HG03060 (cell line): ENCODE measurements at regions not wholly inside any gene's neighbourhood (a gene's known extent, or its start where the extent isn't known, plus 50 kb on each side); places are given as distances from the start of the nearest gene placed in this dataset.
"Not testable (repeated sequence)": the region's sequence is repeated elsewhere in the genome, so short reads cannot be mapped to it uniquely, and the experiment has no call there.

Experiments
- ATAC-seq: cut with Tn5 transposase; IDR thresholded peaks from one replicate; pipeline ENCODE4 v1.9.1; 2021; ENCODE audit warnings: low read depth, moderate number of reproducible peaks; ENCODE audit not compliant: unreplicated experiment

- no peak for ATAC-seq
Measured at GRCh38 chr2:83991992-83992391, 467.1 kb downstream of the SUCLG1 start.

- no peak for ATAC-seq
Measured at GRCh38 chr2:83990636-83991035, 468.4 kb downstream of the SUCLG1 start.

GRCh38 chr2:83976628-83977027, 482.5 kb downstream of the SUCLG1 start:
- ATAC-seq: not testable (repeated sequence)

- no peak for ATAC-seq
Measured at GRCh38 chr2:83972128-83972527, 487.0 kb downstream of the SUCLG1 start.

GRCh38 chr2:83971547-83971946, 487.5 kb downstream of the SUCLG1 start:
- no peak for ATAC-seq

GRCh38 chr2:83970217-83970929, 488.7 kb downstream of the SUCLG1 start:
- no peak for ATAC-seq

GRCh38 chr2:83969085-83969484, 490.0 kb downstream of the SUCLG1 start:
- ATAC-seq: no peak

- ATAC-seq: no peak
Measured at GRCh38 chr2:83967854-83968253, 491.2 kb downstream of the SUCLG1 start.

GRCh38 chr2:83966946-83967345, 492.1 kb downstream of the SUCLG1 start:
- ATAC-seq: not testable (repeated sequence)

GRCh38 chr2:83961512-83961911, 497.6 kb downstream of the SUCLG1 start:
- no peak for ATAC-seq

- no peak for ATAC-seq
Measured at GRCh38 chr2:83960371-83960770, 498.7 kb downstream of the SUCLG1 start.

GRCh38 chr2:83959266-83959665, 499.8 kb downstream of the SUCLG1 start:
- ATAC-seq: no peak

- ATAC-seq: no peak
Measured at GRCh38 chr2:83956991-83957390, 502.1 kb downstream of the SUCLG1 start.

- no peak for ATAC-seq
Measured at GRCh38 chr2:83953697-83954096, 505.4 kb downstream of the SUCLG1 start.

GRCh38 chr2:83951378-83951947, 507.6 kb downstream of the SUCLG1 start:
- no peak for ATAC-seq

- ATAC-seq: no peak
Measured at GRCh38 chr2:83949361-83949760, 509.7 kb downstream of the SUCLG1 start.

- no peak for ATAC-seq
Measured at GRCh38 chr2:83944191-83944590, 514.9 kb downstream of the SUCLG1 start.

- ATAC-seq: no peak
Measured at GRCh38 chr2:83943265-83943664, 515.8 kb downstream of the SUCLG1 start.

GRCh38 chr2:83941886-83942285, 517.2 kb downstream of the SUCLG1 start:
- no peak for ATAC-seq

GRCh38 chr2:83933749-83934148, 525.3 kb downstream of the SUCLG1 start:
- ATAC-seq: no peak

- no peak for ATAC-seq
Measured at GRCh38 chr2:83923531-83923930, 535.5 kb downstream of the SUCLG1 start.

GRCh38 chr2:83916559-83916958, 542.5 kb downstream of the SUCLG1 start:
- ATAC-seq: no peak
